ENCODE measurements at regions not wholly inside any gene's neighbourhood (a gene's known extent, or its start where the extent isn't known, plus 50 kb on each side); places are given as distances from the start of the nearest gene placed in this dataset.

- TF ChIP-seq YY1 (IDR thresholded peaks at IDR 0.05; ENCODE audit: low read depth) (no peak), RAD21 (IDR thresholded peaks at IDR 0.05; ENCODE audit: low read depth) (no peak), NFIC (IDR thresholded peaks at IDR 0.05) (no peak)
Observed at GRCh38 chr4:59643682-59644081, 1556.4 kb upstream of the ADGRL3 start.

DNA sequence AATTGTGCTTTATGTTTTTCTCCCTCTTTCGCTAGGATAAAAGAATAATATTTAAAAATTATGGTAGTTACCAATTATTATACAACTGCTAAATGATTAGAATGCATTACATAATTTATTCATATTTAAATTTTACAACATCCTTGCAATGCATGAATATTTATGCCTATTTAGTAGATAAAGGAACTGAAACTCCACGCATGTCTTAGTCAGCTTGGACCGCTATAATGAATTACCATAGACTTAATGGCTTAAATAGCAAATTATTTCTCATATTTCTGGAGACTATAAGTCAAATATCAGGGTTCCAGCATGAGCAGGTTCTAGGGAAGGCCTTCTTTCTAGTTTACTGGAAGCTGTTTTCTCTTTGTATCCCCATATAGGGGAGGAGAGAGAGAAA is 1555.4 kb upstream of the ADGRL3 start:
- TF ChIP-seq RAD21 (IDR thresholded peaks at IDR 0.05; ENCODE audit: low read depth) (no peak), EP300 (IDR thresholded peaks at IDR 0.05; ENCODE audit: borderline replicate concordance) (no peak)

DNA sequence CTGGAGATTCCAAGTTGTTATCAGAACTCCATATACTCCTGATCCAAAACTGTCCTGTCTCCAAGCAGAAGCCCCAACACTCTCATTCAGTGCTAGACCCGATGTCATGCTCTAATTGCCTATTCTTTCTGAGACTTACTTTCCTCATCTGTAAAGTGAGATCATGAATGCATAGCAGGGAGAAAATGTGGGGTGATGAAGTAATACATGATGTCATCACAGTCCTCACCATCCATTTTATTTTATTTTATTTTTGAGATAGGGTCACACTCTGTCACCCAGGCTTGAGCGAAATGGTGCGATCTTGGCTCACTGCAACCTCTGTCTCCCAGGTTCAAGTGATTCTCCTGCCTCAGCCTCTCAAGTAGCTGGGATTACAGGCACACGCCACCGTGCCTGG is 1554.0 kb upstream of the ADGRL3 start:
- no peak for TF ChIP-seq REST (IDR thresholded peaks at IDR 0.05; ENCODE audit: low read depth)
- no peak for TF ChIP-seq TEAD4 (IDR thresholded peaks at IDR 0.05)
- TF ChIP-seq CREB1 (IDR thresholded peaks at IDR 0.05; ENCODE audit: low read depth) = no peak
- TF ChIP-seq RAD21 (IDR thresholded peaks at IDR 0.05; ENCODE audit: low read depth) = no peak
- TF ChIP-seq CEBPB (IDR thresholded peaks at IDR 0.05) = no peak
- TF ChIP-seq, protein P1, sequence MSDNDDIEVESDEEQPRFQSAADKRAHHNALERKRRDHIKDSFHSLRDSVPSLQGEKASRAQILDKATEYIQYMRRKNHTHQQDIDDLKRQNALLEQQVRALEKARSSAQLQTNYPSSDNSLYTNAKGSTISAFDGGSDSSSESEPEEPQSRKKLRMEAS (IDR thresholded peaks at IDR 0.05) = no peak
- no peak for TF ChIP-seq TAF1 (IDR thresholded peaks at IDR 0.05; ENCODE audit: low read depth)
- TF ChIP-seq EP300 (IDR thresholded peaks at IDR 0.05; ENCODE audit: borderline replicate concordance) = no peak
- TF ChIP-seq ZBTB7A (IDR thresholded peaks at IDR 0.05; ENCODE audit: low read depth) = no peak
- no peak for TF ChIP-seq YY1 (IDR thresholded peaks at IDR 0.05; ENCODE audit: low read depth)
- TF ChIP-seq NFIC (IDR thresholded peaks at IDR 0.05) = no peak
- no peak for TF ChIP-seq TCF12 (IDR thresholded peaks at IDR 0.05; ENCODE audit: low read depth)
- no peak for TF ChIP-seq FOXM1 (IDR thresholded peaks at IDR 0.05; ENCODE audit: borderline replicate concordance, low read depth)
- no peak for TF ChIP-seq EGR1 (IDR thresholded peaks at IDR 0.05)

- no peak for TF ChIP-seq EP300 (IDR thresholded peaks at IDR 0.05; ENCODE audit: borderline replicate concordance)
Observed at GRCh38 chr4:59647011-59647410, 1553.1 kb upstream of the ADGRL3 start.

DNA sequence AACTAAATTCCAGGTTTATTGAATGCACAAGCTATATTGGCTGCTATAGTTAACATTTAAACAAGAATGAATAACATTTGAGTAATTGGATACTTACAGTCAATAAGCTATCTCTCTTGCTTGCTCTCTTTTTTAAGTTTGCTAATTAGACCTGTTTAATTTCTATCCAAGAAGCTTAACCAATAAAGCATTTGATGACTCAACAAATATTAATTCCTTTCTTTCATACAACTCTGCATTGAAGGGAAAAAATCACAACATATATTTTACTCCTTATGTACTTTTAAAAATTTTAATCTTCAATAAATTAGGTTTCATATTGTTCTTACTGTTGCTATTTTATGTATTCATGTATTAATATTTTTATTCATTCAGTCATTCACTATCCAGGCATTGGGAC is 1552.6 kb upstream of the ADGRL3 start:
- TF ChIP-seq, protein P2, sequence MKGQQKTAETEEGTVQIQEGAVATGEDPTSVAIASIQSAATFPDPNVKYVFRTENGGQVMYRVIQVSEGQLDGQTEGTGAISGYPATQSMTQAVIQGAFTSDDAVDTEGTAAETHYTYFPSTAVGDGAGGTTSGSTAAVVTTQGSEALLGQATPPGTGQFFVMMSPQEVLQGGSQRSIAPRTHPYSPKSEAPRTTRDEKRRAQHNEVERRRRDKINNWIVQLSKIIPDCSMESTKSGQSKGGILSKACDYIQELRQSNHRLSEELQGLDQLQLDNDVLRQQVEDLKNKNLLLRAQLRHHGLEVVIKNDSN (IDR thresholded peaks at IDR 0.05) = no peak
- TF ChIP-seq YY1 (IDR thresholded peaks at IDR 0.05; ENCODE audit: low read depth) (no peak), NFIC (IDR thresholded peaks at IDR 0.05) (no peak), EGR1 (IDR thresholded peaks at IDR 0.05) (no peak), CREB1 (IDR thresholded peaks at IDR 0.05; ENCODE audit: low read depth) (no peak), RAD21 (IDR thresholded peaks at IDR 0.05; ENCODE audit: low read depth) (no peak), REST (IDR thresholded peaks at IDR 0.05; ENCODE audit: low read depth) (no peak), ZBTB7A (IDR thresholded peaks at IDR 0.05; ENCODE audit: low read depth) (no peak), CEBPB (IDR thresholded peaks at IDR 0.05) (no peak), TAF1 (IDR thresholded peaks at IDR 0.05; ENCODE audit: low read depth) (no peak), EP300 (IDR thresholded peaks at IDR 0.05; ENCODE audit: borderline replicate concordance) (no peak), TEAD4 (IDR thresholded peaks at IDR 0.05) (no peak)

DNA sequence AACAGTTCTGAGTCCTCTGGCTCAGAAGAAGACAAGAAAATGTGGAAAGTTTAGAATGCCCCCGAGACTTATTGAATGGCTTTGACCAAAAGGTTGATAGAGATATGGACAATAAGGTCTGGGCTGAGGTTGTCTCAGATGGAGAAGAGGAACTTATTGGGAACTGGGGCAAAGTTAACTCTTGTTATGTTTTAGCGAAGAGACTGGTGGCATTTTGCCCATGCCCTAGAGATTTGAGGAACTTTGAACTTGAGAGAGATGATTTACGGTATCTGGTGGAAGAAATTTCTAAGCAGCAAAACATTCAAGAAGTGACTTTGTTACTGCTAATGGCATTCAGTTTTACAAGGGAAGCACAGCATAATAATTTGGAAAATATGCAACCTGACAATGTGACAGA is 1549.3 kb upstream of the ADGRL3 start:
- TF ChIP-seq, protein P1 (IDR thresholded peaks at IDR 0.05) = no peak
- TF ChIP-seq YY1 (IDR thresholded peaks at IDR 0.05; ENCODE audit: low read depth) = no peak
- TF ChIP-seq ZBTB7A (IDR thresholded peaks at IDR 0.05; ENCODE audit: low read depth) = no peak
- TF ChIP-seq EGR1 (IDR thresholded peaks at IDR 0.05) = no peak
- TF ChIP-seq EP300 (IDR thresholded peaks at IDR 0.05; ENCODE audit: borderline replicate concordance) = no peak
- TF ChIP-seq, protein P2 (IDR thresholded peaks at IDR 0.05) = no peak
- no peak for TF ChIP-seq FOXM1 (IDR thresholded peaks at IDR 0.05; ENCODE audit: borderline replicate concordance, low read depth)
- TF ChIP-seq TCF12 (IDR thresholded peaks at IDR 0.05; ENCODE audit: low read depth) = no peak
- TF ChIP-seq CREB1 (IDR thresholded peaks at IDR 0.05; ENCODE audit: low read depth) = no peak
- no peak for TF ChIP-seq CEBPB (IDR thresholded peaks at IDR 0.05)
- TF ChIP-seq TEAD4 (IDR thresholded peaks at IDR 0.05) = no peak
- TF ChIP-seq TAF1 (IDR thresholded peaks at IDR 0.05; ENCODE audit: low read depth) = no peak
- TF ChIP-seq RAD21 (IDR thresholded peaks at IDR 0.05; ENCODE audit: low read depth) = no peak
- TF ChIP-seq NFIC (IDR thresholded peaks at IDR 0.05) = no peak
- no peak for TF ChIP-seq REST (IDR thresholded peaks at IDR 0.05; ENCODE audit: low read depth)

Measured in Ishikawa (cell line).